ENCODE measurements at regions not wholly inside any gene's neighbourhood (a gene's known extent, or its start where the extent isn't known, plus 50 kb on each side); places are given as distances from the start of the nearest gene placed in this dataset.

DNA sequence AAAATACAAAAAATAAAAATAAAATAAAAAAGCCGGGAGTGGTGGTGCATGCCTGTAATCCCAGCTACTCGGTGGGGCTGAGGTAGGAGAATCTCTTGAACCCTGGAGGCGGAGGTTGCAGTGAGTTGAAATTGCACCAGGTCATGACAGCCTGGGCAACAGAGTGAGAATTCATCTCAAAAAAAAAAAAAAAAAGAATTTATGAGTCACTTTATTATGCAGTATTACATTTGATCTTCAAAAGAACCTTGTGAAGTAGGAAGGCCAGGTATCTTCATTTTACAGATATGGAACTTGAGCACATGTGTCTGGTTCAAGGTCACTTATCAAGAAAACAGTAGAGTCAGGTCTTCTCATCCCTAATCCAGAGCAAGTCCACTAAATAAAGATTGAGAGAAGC is 459.4 kb upstream of the HNRNPA3 start:
- TF ChIP-seq GATA2 (IDR thresholded peaks at IDR 0.05; ENCODE audit: low read depth, low read length): no peak
- no peak for TF ChIP-seq GATA3 (IDR thresholded peaks at IDR 0.05; ENCODE audit: low read depth, low read length)

All from SH-SY5Y (cell line).